IMR-90 (cell line): ENCODE measurements at regions not wholly inside any gene's neighbourhood (a gene's known extent, or its start where the extent isn't known, plus 50 kb on each side); places are given as distances from the start of the nearest gene placed in this dataset.

Experiments
- ATAC-seq: fragments of 200-7000 bp; cut with Tn5 transposase; 2 replicates; pipeline ENCODE4 v1.9.1; 2020; ENCODE audit warnings: low read depth, mild to moderate bottlenecking, moderate library complexity
- BruUV-seq: library from RNA; stranded (reverse); fragments of 400-500 nt; replicated peaks from 2 replicates; lab custom pipeline; 2021; lab: Mats Ljungman, UMichigan
- CTCF ChIA-PET: fragments of 300-600 bp; formaldehyde crosslinking; extraction: SDS; loops from one replicate; lab custom pipeline; 2021; ENCODE audit warnings: antibody characterized with exemption; lab: Yijun Ruan, JAX
- POLR2A ChIA-PET: fragments of 300-600 bp; sonication (Branson Sonifier 250); formaldehyde crosslinking; loops from one replicate; lab custom pipeline; 2022; ENCODE audit warnings: antibody characterized with exemption; ENCODE audit not compliant: unreplicated experiment; lab: Charles Lee
- DNase-seq: peaks from one replicate; pipeline ENCODE4 v3.0.0; 2013
- H2AFZ ChIP-seq: replicated peaks from 2 replicates; pipeline ENCODE3; 2013; ENCODE audit warnings: low read length, mild to moderate bottlenecking; ENCODE audit not compliant: poor library complexity
- H2AK5ac ChIP-seq: 2 replicates; pipeline ENCODE4 v1.6.1; 2013; ENCODE audit warnings: low read depth, low read length, inconsistent platforms
- H2AK9ac ChIP-seq: replicated peaks from 2 replicates; pipeline ENCODE3; 2013; ENCODE audit warnings: mild to moderate bottlenecking, low read depth, low read length, moderate library complexity; ENCODE audit not compliant: poor library complexity
- H2BK120ac ChIP-seq: 2 replicates; pipeline ENCODE4 v1.6.1; 2013; ENCODE audit warnings: low read depth, low read length, inconsistent platforms
- H2BK15ac ChIP-seq: 3 replicates; pipeline ENCODE4 v1.6.1; 2013; ENCODE audit warnings: low read depth, low read length, inconsistent platforms
- H2BK20ac ChIP-seq: 2 replicates; pipeline ENCODE4 v1.6.1; 2013; ENCODE audit warnings: low read depth, mild to moderate bottlenecking, inconsistent platforms, low read length, moderate library complexity
- H2BK5ac ChIP-seq: 2 replicates; pipeline ENCODE4 v1.6.1; 2013; ENCODE audit warnings: mild to moderate bottlenecking, low read depth, low read length, inconsistent platforms; ENCODE audit not compliant: poor library complexity, severe bottlenecking
- H3K14ac ChIP-seq: replicated peaks from 2 replicates; pipeline ENCODE4 v1.6.1; 2013; ENCODE audit warnings: low read depth, low read length, inconsistent platforms
- H3K18ac ChIP-seq: 2 replicates; pipeline ENCODE4 v1.6.1; 2013; ENCODE audit warnings: low read depth, low read length, control low read depth
- H3K23ac ChIP-seq: 2 replicates; pipeline ENCODE4 v1.6.1; 2013; ENCODE audit warnings: low read depth, low read length, inconsistent platforms
- H3K27ac ChIP-seq: 2 replicates; pipeline ENCODE4 v1.5.1; 2013; ENCODE audit warnings: mild to moderate bottlenecking, control low read depth, low read length; ENCODE audit not compliant: insufficient read depth
- H3K27me3 ChIP-seq: 2 replicates; pipeline ENCODE4 v1.6.1; 2013; ENCODE audit warnings: low read length; ENCODE audit not compliant: control insufficient read depth, insufficient read depth
- H3K36me3 ChIP-seq: 2 replicates; pipeline ENCODE4 v1.6.1; 2013; ENCODE audit warnings: low read length, mixed read lengths; ENCODE audit not compliant: control insufficient read depth, insufficient read depth
- H3K4ac ChIP-seq: 2 replicates; pipeline ENCODE4 v1.6.1; 2013; ENCODE audit warnings: low read depth, low read length, inconsistent platforms
- H3K4me1 ChIP-seq: 2 replicates; pipeline ENCODE4 v1.6.1; 2013; ENCODE audit warnings: low read length, mixed read lengths; ENCODE audit not compliant: control insufficient read depth, insufficient read depth
- H3K4me2 ChIP-seq: 2 replicates; pipeline ENCODE4 v1.6.1; 2013; ENCODE audit warnings: low read depth, mild to moderate bottlenecking, control low read depth, low read length, moderate library complexity
- H3K4me3 ChIP-seq: 2 replicates; pipeline ENCODE4 v1.5.1; 2013; ENCODE audit warnings: low read depth, mild to moderate bottlenecking, control low read depth, low read length, moderate library complexity; ENCODE audit not compliant: insufficient read depth
- H3K56ac ChIP-seq: 2 replicates; pipeline ENCODE4 v1.6.1; 2013; ENCODE audit warnings: low read length, inconsistent platforms; ENCODE audit not compliant: insufficient read depth; ENCODE audit errors: extremely low read depth
- H3K79me1 ChIP-seq, 2 experiments: 2 replicates each; pipeline ENCODE4 v1.6.1; 2013; ENCODE audit warnings: low read length in 2 of 2, inconsistent platforms in 1 of 2, low read depth in 1 of 2
- H3K9ac ChIP-seq: 2 replicates; pipeline ENCODE4 v1.6.1; 2013; ENCODE audit warnings: low read depth, low read length, control low read depth
- H3K9me1 ChIP-seq: 2 replicates; pipeline ENCODE4 v1.6.1; 2013; ENCODE audit warnings: low read length, inconsistent platforms; ENCODE audit not compliant: insufficient read depth
- H3K9me3 ChIP-seq: 2 replicates; pipeline ENCODE4 v1.6.1; 2013; ENCODE audit warnings: low read length; ENCODE audit not compliant: control insufficient read depth, insufficient read depth
- H4K20me1 ChIP-seq: 2 replicates; pipeline ENCODE4 v1.6.1; 2013; ENCODE audit warnings: low read length, inconsistent platforms; ENCODE audit not compliant: insufficient read depth
- H4K5ac ChIP-seq: 2 replicates; pipeline ENCODE4 v1.6.1; 2013; ENCODE audit warnings: mild to moderate bottlenecking, low read depth, low read length, control low read depth
- H4K8ac ChIP-seq, 2 experiments: 2 replicates each; pipeline ENCODE4 v1.6.1; 2013; ENCODE audit warnings: low read depth in 2 of 2, low read length in 2 of 2, control low read depth in 1 of 2, inconsistent platforms in 1 of 2
- H4K91ac ChIP-seq: 2 replicates; pipeline ENCODE4 v1.6.1; 2013; ENCODE audit warnings: low read depth, low read length, inconsistent platforms; ENCODE audit not compliant: insufficient read depth
- BHLHE40 ChIP-seq: fragments of 150-350 bp; IDR thresholded peaks from 2 replicates; pipeline ENCODE4 v1.6.1; 2016; ENCODE audit warnings: mild to moderate bottlenecking, low read depth, low read length
- CEBPB ChIP-seq: IDR thresholded peaks from 2 replicates; pipeline ENCODE4 v1.6.1; 2012; ENCODE audit warnings: low read depth, low read length, improper control_type of control experiment
- CHD1 ChIP-seq: IDR thresholded peaks from 2 replicates; pipeline ENCODE4 v1.6.1; 2012; ENCODE audit warnings: low read depth, low read length, improper control_type of control experiment
- ELK1 ChIP-seq: fragments of 150-350 bp; IDR thresholded peaks from 2 replicates; pipeline ENCODE4 v1.6.1; 2016; ENCODE audit warnings: low read depth, mild to moderate bottlenecking, low read length, moderate library complexity, borderline replicate concordance
- FOS ChIP-seq: fragments of 150-350 bp; IDR thresholded peaks from 2 replicates; pipeline ENCODE4 v1.6.1; 2016; ENCODE audit warnings: low read depth, low read length
- MAZ ChIP-seq: IDR thresholded peaks from 2 replicates; pipeline ENCODE4 v1.6.1; 2012; ENCODE audit warnings: low read depth, mild to moderate bottlenecking, low read length, improper control_type of control experiment, moderate library complexity, borderline replicate concordance
- MXI1 ChIP-seq: IDR thresholded peaks from 2 replicates; pipeline ENCODE4 v1.6.1; 2012; ENCODE audit warnings: low read depth, mild to moderate bottlenecking, low read length, moderate library complexity, borderline replicate concordance
- POLR2A ChIP-seq: IDR thresholded peaks from 2 replicates; pipeline ENCODE4 v1.6.1; 2012; ENCODE audit warnings: mild to moderate bottlenecking, low read depth, low read length
- RAD21 ChIP-seq: IDR thresholded peaks from 2 replicates; pipeline ENCODE4 v1.6.1; 2012; ENCODE audit warnings: low read length, improper control_type of control experiment
- RCOR1 ChIP-seq: IDR thresholded peaks from 2 replicates; pipeline ENCODE4 v1.6.1; 2012; ENCODE audit warnings: mild to moderate bottlenecking, low read length, improper control_type of control experiment; ENCODE audit not compliant: insufficient replicate concordance
- RFX5 ChIP-seq: IDR thresholded peaks from 2 replicates; pipeline ENCODE4 v1.8.0; 2012; ENCODE audit warnings: low read depth, mild to moderate bottlenecking, low read length, moderate library complexity
- SMC3 ChIP-seq: fragments of 150-350 bp; IDR thresholded peaks from 2 replicates; pipeline ENCODE4 v1.6.1; 2016; ENCODE audit warnings: low read depth, mild to moderate bottlenecking, antibody characterized with exemption, low read length, moderate library complexity
- WGBS, 2 experiments: methylation state at CpG; one replicate each; pipeline versions ENCODE4 v1.1.5 to v1.1.7; 2013; ENCODE audit warnings: missing lambda C conversion rate in 2 of 2; ENCODE audit not compliant: insufficient read length in 1 of 2; ENCODE audit errors: extremely low coverage in 2 of 2; 5-methylcytosine and 5-hydroxymethylcytosine counted together
- dilution Hi-C: fragments of 300-500 bp; cut with HindIII; formaldehyde crosslinking; loops from one replicate; pipeline ENCODE4 v1.14.3; 2018; ENCODE audit warnings: low sequenced_read_pairs; ENCODE audit not compliant: unreplicated experiment
- in situ Hi-C: fragments of 300-500 bp; cut with MboI; formaldehyde crosslinking; loops from 3 replicates; pipeline ENCODE4 v1.14.3; 2019; ENCODE audit warnings: low sequenced_read_pairs, inconsistent platforms, mixed read lengths
- intact Hi-C: fragments of 100-400 bp; cut with micrococcal nuclease; formaldehyde crosslinking; loops from 2 replicates; pipeline ENCODE4 v1.10.0; 2022

DNA sequence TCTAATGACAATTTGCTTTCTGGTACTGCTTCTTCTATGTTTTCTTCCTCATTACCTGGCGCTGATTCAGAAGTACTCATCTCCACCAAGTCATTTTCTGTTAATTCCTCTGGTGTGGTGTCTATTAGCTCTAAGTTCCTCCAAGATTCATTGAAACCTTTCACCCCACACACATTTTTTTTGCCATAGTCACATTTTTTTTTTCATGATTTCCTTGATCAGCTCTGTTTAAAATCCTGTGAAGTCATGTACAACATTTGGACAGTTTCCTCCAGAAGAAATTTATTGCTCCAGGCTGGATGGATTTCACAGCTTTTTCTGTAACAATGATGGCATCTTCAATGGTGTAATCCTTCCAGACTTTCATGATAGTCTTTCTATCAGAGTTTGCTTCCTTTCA is 243.2 kb upstream of the VEPH1 start:
- no peak overlapping the region for H3K4me3 ChIP-seq
- H3K9me3 ChIP-seq, result no peaks in the 10 kb centered on the region
- H3K27ac ChIP-seq, result no peak overlapping the region
- DNase-seq, result no peak
- no peak for ATAC-seq
- no peak overlapping the region for H3K18ac ChIP-seq
- H3K4me2 ChIP-seq, result no peak overlapping the region
- H2BK15ac ChIP-seq, result no peak overlapping the region
- dilution Hi-C loops (no loop called here), intact Hi-C loops (no loop called here), in situ Hi-C loops (no loop called here)
- no peak overlapping the region for H3K14ac ChIP-seq
- H3K23ac ChIP-seq, result no peak overlapping the region
- H2AK9ac ChIP-seq, result no peak overlapping the region
- POLR2A ChIA-PET, result no interaction called here
- no peak overlapping the region for H3K56ac ChIP-seq
- no peaks in the 10 kb centered on the region for H3K9me1 ChIP-seq
- H2BK120ac ChIP-seq, result no peak overlapping the region
- H4K5ac ChIP-seq, result no peak overlapping the region
- no peaks in the 10 kb centered on the region for H3K79me1 ChIP-seq
- H2AK5ac ChIP-seq, result no peak overlapping the region
- CTCF ChIA-PET, result interaction anchor here (0.6 to 0.7 kb wide), 2 partner anchors 9 to 14 kb away, joined by 4 read pairs; no protein-coding TSS in a partner anchor
- no peak overlapping the region for H2BK5ac ChIP-seq
- H2AFZ ChIP-seq, result no peak overlapping the region
- no CpG with 5 or more reads among the region's 1 CpG for WGBS, 2 experiments
- H3K4ac ChIP-seq, result no peak overlapping the region
- TF ChIP-seq RAD21 (no peak), POLR2A (no peak), ELK1 (no peak), CEBPB (no peak), FOS (no peak), MAZ (no peak), RCOR1 (no peak), CHD1 (no peak), BHLHE40 (no peak), SMC3 (no peak), MXI1 (no peak), RFX5 (no peak)
- no peak overlapping the region for H2BK20ac ChIP-seq
- BruUV-seq, result no TSS peak
- no peak overlapping the region for H4K91ac ChIP-seq
- no peaks in the 10 kb centered on the region for H3K4me1 ChIP-seq
- H3K9ac ChIP-seq, result no peak overlapping the region
- H3K36me3 ChIP-seq, result no peaks in the 10 kb centered on the region
- H4K8ac ChIP-seq, result no peak overlapping the region
- H3K27me3 ChIP-seq, result no peaks in the 10 kb centered on the region
- no peaks in the 10 kb centered on the region for H4K20me1 ChIP-seq
